ENCODE measurements at regions not wholly inside any gene's neighbourhood (a gene's known extent, or its start where the extent isn't known, plus 50 kb on each side); places are given as distances from the start of the nearest gene placed in this dataset.

GRCh38 chr10:132118366-132118765 is 52.6 kb downstream of the JAKMIP3 start:
- TF ChIP-seq CTCF (IDR thresholded peaks at IDR 0.05; ENCODE audit: borderline replicate concordance, extremely low read depth, low read length, poor library complexity, severe bottlenecking) (no peak), EZH2 (IDR thresholded peaks at IDR 0.05; ENCODE audit: borderline replicate concordance, low read depth, low read length, severe bottlenecking) (no peak)

Measured in DND-41 (cell line).